Astrocyte of the spinal cord (primary cell): ENCODE measurements at regions not wholly inside any gene's neighbourhood (a gene's known extent, or its start where the extent isn't known, plus 50 kb on each side); places are given as distances from the start of the nearest gene placed in this dataset.
A peak's percentile ranks its signal among the peaks of the same experiment; 100 is the strongest.

Experiments used
- DNase-seq: peaks from one replicate; pipeline ENCODE4 v3.0.0; 2011; ENCODE audit warnings: low read depth, low spot score
- H3K4me3 ChIP-seq: 2 replicates; pipeline ENCODE4 v1.5.1; 2011; ENCODE audit warnings: low read depth, mild to moderate bottlenecking, low read length, moderate library complexity
- in situ Hi-C: cut with HindIII; loops from 2 replicates; pipeline ENCODE4 v1.10.0; 2017; ENCODE audit warnings: low sequenced_read_pairs
- TF ChIP-seq, protein P1 (sequence below): IDR thresholded peaks from 2 replicates; pipeline ENCODE4 v1.5.1; 2012; ENCODE audit warnings: low read depth, mild to moderate bottlenecking, low read length, inconsistent platforms

DNA sequence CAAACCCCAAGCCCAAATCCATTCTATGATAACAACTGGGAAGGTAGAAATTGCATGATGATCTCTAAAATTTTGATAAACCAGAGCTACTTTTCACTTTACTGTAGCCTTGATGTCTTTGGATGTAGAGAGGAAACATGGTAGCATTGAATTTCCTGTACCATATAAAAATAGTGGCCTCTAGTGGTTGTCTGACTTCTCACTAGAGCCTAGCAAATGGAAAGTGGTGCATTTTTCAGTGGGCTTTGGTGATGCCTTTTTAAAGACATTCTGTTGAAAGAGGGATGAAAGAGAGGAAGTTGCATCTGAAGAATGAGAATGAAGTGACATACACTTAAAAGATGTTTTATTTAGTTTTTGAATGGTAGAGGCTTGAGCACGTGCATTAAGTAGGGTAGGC lies 662.2 kb downstream of the XIRP2 start:
- peak; percentile 39 for DNase-seq
- H3K4me3 ChIP-seq, result no peak overlapping the region
- in situ Hi-C loops, result no loop called here
- TF ChIP-seq, protein P1, sequence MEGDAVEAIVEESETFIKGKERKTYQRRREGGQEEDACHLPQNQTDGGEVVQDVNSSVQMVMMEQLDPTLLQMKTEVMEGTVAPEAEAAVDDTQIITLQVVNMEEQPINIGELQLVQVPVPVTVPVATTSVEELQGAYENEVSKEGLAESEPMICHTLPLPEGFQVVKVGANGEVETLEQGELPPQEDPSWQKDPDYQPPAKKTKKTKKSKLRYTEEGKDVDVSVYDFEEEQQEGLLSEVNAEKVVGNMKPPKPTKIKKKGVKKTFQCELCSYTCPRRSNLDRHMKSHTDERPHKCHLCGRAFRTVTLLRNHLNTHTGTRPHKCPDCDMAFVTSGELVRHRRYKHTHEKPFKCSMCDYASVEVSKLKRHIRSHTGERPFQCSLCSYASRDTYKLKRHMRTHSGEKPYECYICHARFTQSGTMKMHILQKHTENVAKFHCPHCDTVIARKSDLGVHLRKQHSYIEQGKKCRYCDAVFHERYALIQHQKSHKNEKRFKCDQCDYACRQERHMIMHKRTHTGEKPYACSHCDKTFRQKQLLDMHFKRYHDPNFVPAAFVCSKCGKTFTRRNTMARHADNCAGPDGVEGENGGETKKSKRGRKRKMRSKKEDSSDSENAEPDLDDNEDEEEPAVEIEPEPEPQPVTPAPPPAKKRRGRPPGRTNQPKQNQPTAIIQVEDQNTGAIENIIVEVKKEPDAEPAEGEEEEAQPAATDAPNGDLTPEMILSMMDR, result peak; percentile 64

GRCh38 chr2:167548396-167548795 lies 660.1 kb downstream of the XIRP2 start:
- TF ChIP-seq, protein P1, result no peak
- H3K4me3 ChIP-seq, result no peak overlapping the region
- in situ Hi-C loops, result no loop called here
- no peak for DNase-seq

DNA sequence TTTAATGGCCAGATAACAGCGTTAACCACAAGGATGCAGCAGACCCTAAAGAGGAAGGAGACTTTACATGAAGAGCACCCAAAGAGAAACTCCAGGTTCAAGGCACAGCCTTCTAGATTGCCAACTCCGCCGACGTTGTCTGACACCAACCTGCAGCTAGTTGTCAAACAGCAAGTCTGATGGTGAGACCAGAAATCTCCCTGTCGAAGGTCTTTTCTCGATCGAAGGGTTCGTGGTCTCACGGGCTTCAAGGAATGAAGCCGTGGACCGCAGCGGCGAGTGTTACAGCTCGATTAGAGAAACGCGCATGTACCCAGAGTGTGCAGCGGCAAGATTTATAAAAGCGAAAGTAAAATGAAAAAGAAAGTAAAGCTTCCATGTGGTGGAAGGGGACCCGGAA lies 656.3 kb downstream of the XIRP2 start:
- no peak for DNase-seq
- TF ChIP-seq, protein P1, result no peak
- in situ Hi-C loops, result no loop called here
- H3K4me3 ChIP-seq, result no peak overlapping the region

GRCh38 chr2:167543721-167544120 lies 655.4 kb downstream of the XIRP2 start:
- TF ChIP-seq, protein P1, result no peak
- H3K4me3 ChIP-seq, result no peak overlapping the region
- no peak for DNase-seq
- in situ Hi-C loops, result no loop called here

DNA sequence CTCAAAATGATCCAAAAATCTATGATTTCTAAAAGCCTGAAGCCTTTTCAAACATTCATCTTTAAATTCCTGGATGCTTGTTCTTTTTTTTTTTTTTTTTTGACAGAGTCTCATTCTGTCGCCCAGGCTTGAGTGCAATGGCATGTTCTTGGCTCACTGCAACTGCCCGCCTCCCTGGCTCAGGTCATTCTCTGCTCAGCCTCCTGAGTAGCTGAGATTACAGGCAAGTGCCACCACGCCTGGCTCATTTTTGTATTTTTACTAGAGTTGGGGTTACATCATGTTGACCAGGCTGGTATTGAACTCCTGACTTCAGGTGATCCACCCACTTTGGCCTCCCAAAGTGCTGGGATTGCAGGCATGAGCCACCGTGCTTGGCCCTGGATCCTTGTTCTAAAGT lies 649.5 kb downstream of the XIRP2 start:
- TF ChIP-seq, protein P1, result no peak
- in situ Hi-C loops, result no loop called here
- H3K4me3 ChIP-seq, result no peak overlapping the region
- no peak for DNase-seq

GRCh38 chr2:167534443-167534842 lies 646.2 kb downstream of the XIRP2 start:
- TF ChIP-seq, protein P1, result no peak
- H3K4me3 ChIP-seq, result no peak overlapping the region
- in situ Hi-C loops, result no loop called here
- DNase-seq, result peak; percentile 10

GRCh38 chr2:167524786-167525185 lies 636.5 kb downstream of the XIRP2 start:
- H3K4me3 ChIP-seq, result no peak overlapping the region
- no peak for DNase-seq
- TF ChIP-seq, protein P1, result no peak
- in situ Hi-C loops, result no loop called here
